ENCODE measurements at regions not wholly inside any gene's neighbourhood (a gene's known extent, or its start where the extent isn't known, plus 50 kb on each side); places are given as distances from the start of the nearest gene placed in this dataset.

- Mint-ChIP-seq H3K4me3 (no peak overlapping the region), H3K36me3 (no peaks in the 10 kb centered on the region), H3K4me1 (no peaks in the 10 kb centered on the region), H3K9me3 (no peaks in the 10 kb centered on the region), H3K27ac (no peak overlapping the region)
- no peak for DNase-seq (ENCODE audit: low spot score in 2 of 2)
- ATAC-seq, result no peak
These were observed 769.8 kb upstream of the NDST4 start for GRCh38 chr4:115883231-115883630.

GRCh38 chr4:115873048-115873447 lies 759.6 kb upstream of the NDST4 start:
- no peak for ATAC-seq
- H3K9me3 Mint-ChIP-seq, result peaks cover 5% of the 10 kb centered on the region
- H3K27ac Mint-ChIP-seq, result no peak overlapping the region
- no peak for DNase-seq (ENCODE audit: low spot score in 2 of 2)
- H3K4me3 Mint-ChIP-seq, result no peak overlapping the region
- H3K36me3 Mint-ChIP-seq, result no peaks in the 10 kb centered on the region
- H3K4me1 Mint-ChIP-seq, result no peaks in the 10 kb centered on the region

- Mint-ChIP-seq H3K4me1 (no peaks in the 10 kb centered on the region), H3K27ac (no peak overlapping the region), H3K9me3 (peaks cover 5% of the 10 kb centered on the region), H3K4me3 (no peak overlapping the region), H3K36me3 (no peaks in the 10 kb centered on the region)
- DNase-seq (ENCODE audit: low spot score in 2 of 2) (no peak), ATAC-seq (no peak)
These were observed 758.2 kb upstream of the NDST4 start for GRCh38 chr4:115871596-115871995.

GRCh38 chr4:115866364-115866896 lies 753.0 kb upstream of the NDST4 start:
- no peak overlapping the region for H3K4me3 Mint-ChIP-seq
- H3K4me1 Mint-ChIP-seq, result no peaks in the 10 kb centered on the region
- H3K36me3 Mint-ChIP-seq, result no peaks in the 10 kb centered on the region
- H3K9me3 Mint-ChIP-seq, result peaks cover 7% of the 10 kb centered on the region
- ATAC-seq (no peak), DNase-seq (ENCODE audit: low spot score in 2 of 2) (no peak)
- no peak overlapping the region for H3K27ac Mint-ChIP-seq

DNA sequence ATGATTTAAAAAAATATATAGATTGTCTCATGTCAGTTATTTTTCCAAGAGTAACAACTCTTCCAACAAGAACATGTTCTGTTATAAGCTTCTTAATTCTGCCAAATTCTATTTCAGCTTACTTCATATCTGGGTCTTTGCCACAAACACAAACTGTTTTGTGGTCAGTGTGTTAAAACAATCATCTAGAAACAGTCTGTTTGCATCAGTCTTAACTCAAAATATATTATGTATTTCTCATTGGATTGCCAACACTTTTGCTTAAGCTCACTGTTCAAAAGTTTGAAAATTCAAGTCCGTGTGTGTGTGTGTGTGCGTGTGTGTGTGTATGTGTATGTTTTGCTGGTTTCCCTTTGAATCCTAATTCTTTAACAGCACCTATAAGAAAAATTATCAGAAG lies 752.3 kb upstream of the NDST4 start:
- Mint-ChIP-seq H3K4me1 (no peaks in the 10 kb centered on the region), H3K9me3 (peaks cover 7% of the 10 kb centered on the region), H3K36me3 (no peaks in the 10 kb centered on the region), H3K27ac (no peak overlapping the region), H3K4me3 (no peak overlapping the region)
- DNase-seq (ENCODE audit: low spot score in 2 of 2) (no peak), ATAC-seq (no peak)

GRCh38 chr4:115852767-115853091 lies 739.3 kb upstream of the NDST4 start:
- no peak for DNase-seq (ENCODE audit: low spot score in 2 of 2)
- H3K4me3 Mint-ChIP-seq, result no peak overlapping the region
- no peaks in the 10 kb centered on the region for H3K36me3 Mint-ChIP-seq
- no peak overlapping the region for H3K27ac Mint-ChIP-seq
- H3K9me3 Mint-ChIP-seq, result no peaks in the 10 kb centered on the region
- ATAC-seq, result no peak
- H3K4me1 Mint-ChIP-seq, result no peaks in the 10 kb centered on the region

- DNase-seq (ENCODE audit: low spot score in 2 of 2) (no peak), ATAC-seq (peak; percentile 52)
- H3K4me3 Mint-ChIP-seq, result no peak overlapping the region
- no peaks in the 10 kb centered on the region for H3K9me3 Mint-ChIP-seq
- no peaks in the 10 kb centered on the region for H3K4me1 Mint-ChIP-seq
- H3K27ac Mint-ChIP-seq, result no peak overlapping the region
- no peaks in the 10 kb centered on the region for H3K36me3 Mint-ChIP-seq
These were observed 738.7 kb upstream of the NDST4 start for GRCh38 chr4:115851918-115852766.

DNA sequence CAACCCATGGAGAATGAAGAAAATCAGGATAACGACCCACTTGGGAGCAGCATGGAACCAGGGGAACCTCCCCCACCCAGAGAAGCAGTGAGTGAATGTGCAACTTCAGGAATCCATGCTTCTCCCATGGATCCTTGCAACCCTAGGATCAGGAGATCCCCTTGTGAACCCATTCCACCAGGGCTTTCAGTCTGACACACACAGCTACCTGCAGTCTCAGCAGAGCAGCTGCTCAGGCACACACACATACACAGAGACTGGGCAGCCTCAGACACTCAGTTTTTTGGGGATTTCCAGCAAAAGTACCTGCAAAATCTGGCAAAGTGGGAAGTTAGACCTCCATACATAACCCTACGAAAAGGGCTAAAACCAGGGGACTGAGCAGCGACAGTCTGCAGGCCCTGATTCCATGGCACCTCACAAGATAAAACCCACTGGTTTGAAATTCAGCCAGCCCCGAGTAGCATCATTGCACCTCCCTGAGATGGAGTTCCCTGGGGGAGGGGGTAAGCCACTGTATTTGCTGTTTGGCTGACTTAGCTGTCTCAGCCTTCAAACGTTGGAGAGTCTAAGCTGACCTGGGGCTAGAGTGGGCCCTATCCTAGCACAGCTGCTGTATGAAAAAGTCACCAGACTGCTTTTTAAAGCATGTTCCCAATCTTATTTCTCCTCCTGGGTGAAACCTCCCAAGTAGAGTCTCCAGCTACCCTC lies 737.5 kb upstream of the NDST4 start:
- no peak overlapping the region for H3K4me3 Mint-ChIP-seq
- DNase-seq (ENCODE audit: low spot score in 2 of 2) (no peak), ATAC-seq (no peak)
- H3K4me1 Mint-ChIP-seq, result no peaks in the 10 kb centered on the region
- H3K36me3 Mint-ChIP-seq, result no peaks in the 10 kb centered on the region
- H3K9me3 Mint-ChIP-seq, result no peaks in the 10 kb centered on the region
- no peak overlapping the region for H3K27ac Mint-ChIP-seq

GRCh38 chr4:115844180-115844579 lies 730.8 kb upstream of the NDST4 start:
- H3K4me3 Mint-ChIP-seq, result no peak overlapping the region
- no peaks in the 10 kb centered on the region for H3K36me3 Mint-ChIP-seq
- H3K4me1 Mint-ChIP-seq, result no peaks in the 10 kb centered on the region
- DNase-seq (ENCODE audit: low spot score in 2 of 2) (no peak), ATAC-seq (no peak)
- no peaks in the 10 kb centered on the region for H3K9me3 Mint-ChIP-seq
- no peak overlapping the region for H3K27ac Mint-ChIP-seq

- DNase-seq (ENCODE audit: low spot score in 2 of 2), result no peak
- Mint-ChIP-seq H3K36me3 (no peaks in the 10 kb centered on the region), H3K9me3 (peaks cover 11% of the 10 kb centered on the region), H3K4me3 (no peak overlapping the region), H3K4me1 (no peaks in the 10 kb centered on the region), H3K27ac (no peak overlapping the region)
- ATAC-seq, result no peak
These were observed 728.5 kb upstream of the NDST4 start for GRCh38 chr4:115841871-115842270.

- DNase-seq (ENCODE audit: low spot score in 2 of 2) (no peak), ATAC-seq (no peak)
- Mint-ChIP-seq H3K4me3 (no peak overlapping the region), H3K9me3 (peaks cover 16% of the 10 kb centered on the region), H3K36me3 (no peaks in the 10 kb centered on the region), H3K4me1 (no peaks in the 10 kb centered on the region), H3K27ac (no peak overlapping the region)
These were observed 721.0 kb upstream of the NDST4 start for GRCh38 chr4:115834441-115834840.

GRCh38 chr4:115824630-115825029 lies 711.2 kb upstream of the NDST4 start:
- Mint-ChIP-seq H3K9me3 (peaks cover 14% of the 10 kb centered on the region), H3K4me1 (no peaks in the 10 kb centered on the region), H3K27ac (no peak overlapping the region), H3K36me3 (no peaks in the 10 kb centered on the region), H3K4me3 (no peak overlapping the region)
- ATAC-seq (no peak), DNase-seq (ENCODE audit: low spot score in 2 of 2) (no peak)

DNA sequence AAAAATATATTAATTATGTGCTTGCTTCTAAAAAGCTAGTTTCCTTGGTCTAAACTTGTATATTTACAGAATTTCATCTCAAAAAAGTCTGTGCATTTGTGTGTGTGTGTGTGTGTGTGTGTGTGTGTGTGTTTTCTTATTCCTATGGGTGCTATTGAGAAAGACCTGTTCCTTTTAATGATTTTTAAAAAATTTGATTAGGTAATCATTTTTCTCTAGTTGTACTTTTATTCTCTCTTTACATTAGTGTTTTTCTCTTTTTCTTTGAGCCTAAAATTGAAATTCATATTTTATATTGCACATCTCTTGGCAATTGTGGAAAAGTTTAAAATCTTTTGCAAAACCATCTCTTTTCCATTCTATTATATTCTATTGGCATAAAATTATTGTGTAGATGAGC lies 690.4 kb upstream of the NDST4 start:
- no peak overlapping the region for H3K4me3 Mint-ChIP-seq
- no peak for DNase-seq (ENCODE audit: low spot score in 2 of 2)
- H3K4me1 Mint-ChIP-seq, result no peaks in the 10 kb centered on the region
- H3K27ac Mint-ChIP-seq, result no peak overlapping the region
- peaks cover 9% of the 10 kb centered on the region for H3K9me3 Mint-ChIP-seq
- H3K36me3 Mint-ChIP-seq, result no peaks in the 10 kb centered on the region
- no peak for ATAC-seq

- Mint-ChIP-seq H3K4me3 (no peak overlapping the region), H3K36me3 (no peaks in the 10 kb centered on the region), H3K27ac (no peak overlapping the region), H3K9me3 (peaks cover 3% of the 10 kb centered on the region), H3K4me1 (no peaks in the 10 kb centered on the region)
- no peak for ATAC-seq
- no peak for DNase-seq (ENCODE audit: low spot score in 2 of 2)
These were observed 677.4 kb upstream of the NDST4 start for GRCh38 chr4:115790812-115791211.

DNA sequence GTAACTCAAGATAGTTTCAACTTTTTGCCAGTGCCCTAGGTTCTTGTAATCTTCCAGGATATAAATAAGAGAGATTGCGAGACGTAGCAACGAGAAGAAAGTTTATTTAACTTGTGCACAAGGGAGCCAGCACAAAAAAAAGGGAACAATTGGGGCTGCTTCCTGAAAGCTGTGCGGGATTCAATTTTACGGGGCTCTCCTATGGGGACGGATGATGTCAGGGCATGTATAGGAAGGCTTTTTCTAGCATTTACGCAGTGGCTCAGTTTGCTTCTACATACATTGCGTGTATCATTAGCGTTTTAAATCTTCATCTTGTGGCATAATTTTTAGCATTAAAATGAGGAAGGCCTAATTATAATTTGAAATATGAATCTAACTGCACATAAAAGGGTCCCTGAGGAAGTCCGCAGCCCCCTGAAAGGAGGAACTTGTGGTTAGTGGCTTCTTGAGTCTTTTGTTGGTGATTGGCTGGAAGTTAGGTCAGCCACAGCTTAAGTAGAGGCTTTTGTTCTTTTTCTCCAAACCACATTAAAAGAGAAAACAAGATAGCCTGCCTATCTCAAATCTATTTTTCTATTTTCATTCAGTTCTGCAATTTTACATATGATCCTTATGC lies 668.2 kb upstream of the NDST4 start:
- ATAC-seq, result no peak
- Mint-ChIP-seq H3K4me3 (peak overlapping the region; percentile 25), H3K36me3 (no peaks in the 10 kb centered on the region), H3K9me3 (no peaks in the 10 kb centered on the region), H3K27ac (no peak overlapping the region), H3K4me1 (peaks cover 7% of the 10 kb centered on the region)
- DNase-seq (ENCODE audit: low spot score in 2 of 2), result no peak

DNA sequence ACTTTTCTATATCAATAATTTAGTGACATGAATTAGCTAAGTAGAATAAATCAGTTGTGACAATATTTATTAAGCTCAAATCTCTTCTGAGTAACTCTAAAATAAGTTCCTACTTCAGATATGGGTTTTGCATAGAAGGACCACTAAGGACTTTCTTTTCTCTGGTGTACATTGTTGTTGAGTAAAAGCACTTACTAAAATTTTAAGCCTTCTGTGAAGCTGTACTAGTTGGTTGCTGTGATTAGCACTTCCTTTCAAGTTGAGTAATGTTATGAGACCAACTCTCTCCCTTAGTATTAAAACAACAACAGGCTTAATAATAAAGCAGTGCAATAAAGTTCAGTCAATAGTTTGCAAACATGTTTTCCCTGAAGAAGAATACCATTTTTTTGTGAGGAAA lies 667.4 kb upstream of the NDST4 start:
- no peak for ATAC-seq

More for the DNA sequence above, 667.4 kb upstream of the NDST4 start:
- Mint-ChIP-seq H3K4me1 (peaks cover 7% of the 10 kb centered on the region), H3K27ac (no peak overlapping the region), H3K9me3 (no peaks in the 10 kb centered on the region), H3K4me3 (no peak overlapping the region), H3K36me3 (no peaks in the 10 kb centered on the region)
- DNase-seq (ENCODE audit: low spot score in 2 of 2), result no peak

All from stimulated activated effector memory CD8-positive, alpha-beta T cell treated with anti-CD3 and anti-CD28 coated beads, Interleukin-12 subunit alpha, Interleukin-12 subunit beta, amount 100 ng/mL, for 72 hours (primary cell).